Thyroid gland (tissue), 4 donors: ENCODE measurements at regions not wholly inside any gene's neighbourhood (a gene's known extent, or its start where the extent isn't known, plus 50 kb on each side); places are given as distances from the start of the nearest gene placed in this dataset.
"Not testable (repeated sequence)": the region's sequence is repeated elsewhere in the genome, so short reads cannot be mapped to it uniquely, and the experiment has no call there.

ENCODE experiments used
- DNase-seq, 2 donors: peaks; one replicate each; pipeline ENCODE4 v3.0.0-alpha.2; 2019
- H3K27ac ChIP-seq, 3 donors: fragments of 200-600 bp; sonication (generic); 1 replicate in 2 of 3; 2 replicates in 1 of 3; pipeline ENCODE4 v1.5.1; 2016 to 2019; ENCODE audit warnings: mild to moderate bottlenecking in 1 of 3, moderate library complexity in 1 of 3
- H3K27me3 ChIP-seq: fragments of 200-600 bp; sonication (generic); one replicate; pipeline ENCODE4 v1.5.1; 2019
- H3K36me3 ChIP-seq, 2 donors: fragments of 200-600 bp; sonication (generic); one replicate each; pipeline ENCODE4 v1.5.1; 2016 to 2019
- H3K4me1 ChIP-seq, 2 donors: fragments of 200-600 bp; sonication (generic); one replicate each; pipeline ENCODE4 v1.5.1; 2017 to 2019
- H3K4me3 ChIP-seq, 3 donors: fragments of 200-600 bp; sonication (generic); replicated peaks in 1 of 3; 1 replicate in 2 of 3; 2 replicates in 1 of 3; pipeline ENCODE4 v1.5.1; 2016; ENCODE audit warnings: mild to moderate bottlenecking in 1 of 3
- H3K9me3 ChIP-seq: fragments of 200-600 bp; sonication (generic); one replicate; pipeline ENCODE4 v1.5.1; 2017
- POLR2A ChIP-seq, 2 donors: fragments of 450-650 bp; IDR thresholded peaks; one replicate each; pipeline ENCODE4 v1.6.1; 2017; ENCODE audit warnings: antibody characterized with exemption in 2 of 2, mild to moderate bottlenecking in 2 of 2, moderate library complexity in 1 of 2
- WGBS, 2 donors: methylation state at CpG; one replicate each; pipeline ENCODE4 v1.1.5; 2017; 5-methylcytosine and 5-hydroxymethylcytosine counted together
- intact Hi-C: fragments of 100-400 bp; cut with DNase I; formaldehyde crosslinking; loops from one replicate; pipeline ENCODE4 v1.15.1; 2023
- TF ChIP-seq, protein P1 (sequence below), 6 experiments: fragments of 200-600 bp in 3 of 6; fragments of 450-650 bp in 3 of 6; sonication (generic) in 3 of 6; IDR thresholded peaks; one replicate each; pipeline ENCODE4 v1.5.1; 2016 to 2019; ENCODE audit warnings: antibody characterized with exemption in 6 of 6, mild to moderate bottlenecking in 2 of 6, inconsistent platforms in 1 of 6, moderate library complexity in 1 of 6

DNA sequence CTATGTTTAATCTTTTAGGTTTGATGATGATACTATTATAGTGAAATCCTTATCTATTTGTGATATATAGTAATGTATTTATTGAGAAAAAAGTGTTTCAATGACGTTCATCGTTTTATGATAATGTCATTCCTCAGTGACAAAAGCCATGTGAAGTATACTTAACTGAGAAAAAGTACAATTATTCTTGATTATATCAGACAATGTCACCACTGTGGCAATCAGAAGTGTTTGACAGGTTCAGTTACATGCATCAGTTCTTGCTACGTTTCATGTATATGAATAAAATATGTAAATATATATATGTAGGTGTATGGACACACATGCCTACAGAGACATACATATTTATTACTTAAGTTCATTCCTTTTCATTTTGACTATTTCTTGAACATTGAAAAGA lies 341.5 kb upstream of the CDH10 start:
- no peak overlapping the region for H3K4me3 ChIP-seq
- H3K27me3 ChIP-seq: no peaks in the 10 kb centered on the region
- intact Hi-C loops: no loop called here
- no peak for TF ChIP-seq POLR2A (IDR thresholded peaks at IDR 0.05)
- TF ChIP-seq, protein P1, sequence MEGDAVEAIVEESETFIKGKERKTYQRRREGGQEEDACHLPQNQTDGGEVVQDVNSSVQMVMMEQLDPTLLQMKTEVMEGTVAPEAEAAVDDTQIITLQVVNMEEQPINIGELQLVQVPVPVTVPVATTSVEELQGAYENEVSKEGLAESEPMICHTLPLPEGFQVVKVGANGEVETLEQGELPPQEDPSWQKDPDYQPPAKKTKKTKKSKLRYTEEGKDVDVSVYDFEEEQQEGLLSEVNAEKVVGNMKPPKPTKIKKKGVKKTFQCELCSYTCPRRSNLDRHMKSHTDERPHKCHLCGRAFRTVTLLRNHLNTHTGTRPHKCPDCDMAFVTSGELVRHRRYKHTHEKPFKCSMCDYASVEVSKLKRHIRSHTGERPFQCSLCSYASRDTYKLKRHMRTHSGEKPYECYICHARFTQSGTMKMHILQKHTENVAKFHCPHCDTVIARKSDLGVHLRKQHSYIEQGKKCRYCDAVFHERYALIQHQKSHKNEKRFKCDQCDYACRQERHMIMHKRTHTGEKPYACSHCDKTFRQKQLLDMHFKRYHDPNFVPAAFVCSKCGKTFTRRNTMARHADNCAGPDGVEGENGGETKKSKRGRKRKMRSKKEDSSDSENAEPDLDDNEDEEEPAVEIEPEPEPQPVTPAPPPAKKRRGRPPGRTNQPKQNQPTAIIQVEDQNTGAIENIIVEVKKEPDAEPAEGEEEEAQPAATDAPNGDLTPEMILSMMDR (IDR thresholded peaks at IDR 0.05): no peak
- no peaks in the 10 kb centered on the region for H3K9me3 ChIP-seq
- no peak for DNase-seq
- H3K36me3 ChIP-seq: no peaks in the 10 kb centered on the region
- no peaks in the 10 kb centered on the region for H3K4me1 ChIP-seq
- WGBS, 2 donors: 87 to 90% methylated on average over 3 of the region's 3 CpGs
- H3K27ac ChIP-seq: no peak overlapping the region

DNA sequence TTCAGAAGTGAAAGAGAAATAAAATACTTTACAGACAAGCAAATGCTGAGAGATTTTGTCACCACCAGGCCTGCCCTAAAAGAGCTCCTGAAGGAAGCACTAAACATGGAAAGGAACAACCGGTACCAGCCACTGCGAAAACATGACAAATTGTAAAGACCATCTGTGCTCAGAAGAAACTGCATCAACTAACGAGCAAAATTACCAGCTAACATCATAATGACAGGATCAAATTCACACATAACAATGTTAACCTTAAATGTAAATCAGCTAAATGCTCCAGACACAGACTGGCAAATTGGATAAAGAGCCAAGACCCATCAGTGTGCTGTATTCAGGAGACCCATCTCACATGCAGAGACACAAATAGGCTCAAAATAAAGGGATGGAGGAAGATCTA lies 333.8 kb upstream of the CDH10 start:
- H3K4me3 ChIP-seq, H3K9me3 ChIP-seq, intact Hi-C loops, H3K27ac ChIP-seq, H3K36me3 ChIP-seq, H3K27me3 ChIP-seq, DNase-seq, H3K4me1 ChIP-seq: not testable (repeated sequence)
- 88 to 92% methylated on average over 3 of the region's 3 CpGs for WGBS, 2 donors

DNA sequence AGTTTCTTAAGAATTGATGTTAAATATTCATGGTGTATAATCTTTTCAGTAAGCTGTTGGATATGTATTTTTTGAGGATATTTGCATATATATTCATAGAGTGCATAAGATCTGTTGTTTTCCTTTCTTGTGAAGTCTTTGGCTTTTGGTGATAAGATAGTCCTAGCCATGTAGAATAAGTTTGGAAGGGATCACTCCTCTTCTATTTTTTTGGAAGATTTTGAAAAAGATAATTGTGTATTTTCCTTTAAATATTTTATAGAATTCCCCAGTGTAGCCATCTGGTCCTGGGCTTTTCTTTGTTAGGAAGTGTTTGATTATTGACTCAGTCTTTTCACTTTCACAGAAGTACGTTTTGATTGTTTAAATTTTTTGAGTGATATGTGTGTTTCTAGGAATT lies 318.8 kb upstream of the CDH10 start:
- 38 to 56% methylated on average over 1 of the region's 1 CpG for WGBS, 2 donors
- no peak for TF ChIP-seq POLR2A (IDR thresholded peaks at IDR 0.05)
- TF ChIP-seq, protein P1 (IDR thresholded peaks at IDR 0.05): no peak
- DNase-seq: no peak
- Histone ChIP-seq H3K36me3 (no peaks in the 10 kb centered on the region), H3K4me1 (no peaks in the 10 kb centered on the region), H3K27me3 (no peaks in the 10 kb centered on the region), H3K9me3 (no peaks in the 10 kb centered on the region), H3K4me3 (no peak overlapping the region), H3K27ac (no peak overlapping the region)
- intact Hi-C loops: no loop called here

DNA sequence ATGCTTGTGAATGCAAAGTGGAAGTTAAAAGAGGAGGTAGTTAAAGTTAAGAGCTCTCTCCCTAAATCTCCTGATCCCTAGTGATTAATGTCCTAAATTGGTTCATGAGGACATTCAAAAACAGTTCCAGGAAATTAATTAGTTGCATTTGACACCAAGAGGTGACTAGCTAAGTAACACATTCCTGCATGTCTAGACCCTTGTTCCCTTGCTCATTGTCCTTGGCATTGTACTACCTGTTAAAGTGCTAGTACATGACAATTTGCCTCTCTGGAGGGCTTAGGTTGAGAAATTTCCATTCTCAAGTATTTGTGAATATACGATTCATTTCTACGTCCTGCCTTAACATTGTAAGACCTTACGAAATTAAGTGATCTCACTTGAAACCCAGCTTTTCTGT lies 278.6 kb upstream of the CDH10 start:
- Histone ChIP-seq H3K4me1 (no peaks in the 10 kb centered on the region), H3K36me3 (no peaks in the 10 kb centered on the region), H3K27ac (no peak overlapping the region), H3K9me3 (no peaks in the 10 kb centered on the region), H3K27me3 (no peaks in the 10 kb centered on the region), H3K4me3 (no peak overlapping the region)
- no peak for TF ChIP-seq POLR2A (IDR thresholded peaks at IDR 0.05)
- TF ChIP-seq, protein P1 (IDR thresholded peaks at IDR 0.05): no peak
- intact Hi-C loops: no loop called here
- 75 to 82% methylated on average over 3 of the region's 3 CpGs for WGBS, 2 donors
- no peak for DNase-seq

DNA sequence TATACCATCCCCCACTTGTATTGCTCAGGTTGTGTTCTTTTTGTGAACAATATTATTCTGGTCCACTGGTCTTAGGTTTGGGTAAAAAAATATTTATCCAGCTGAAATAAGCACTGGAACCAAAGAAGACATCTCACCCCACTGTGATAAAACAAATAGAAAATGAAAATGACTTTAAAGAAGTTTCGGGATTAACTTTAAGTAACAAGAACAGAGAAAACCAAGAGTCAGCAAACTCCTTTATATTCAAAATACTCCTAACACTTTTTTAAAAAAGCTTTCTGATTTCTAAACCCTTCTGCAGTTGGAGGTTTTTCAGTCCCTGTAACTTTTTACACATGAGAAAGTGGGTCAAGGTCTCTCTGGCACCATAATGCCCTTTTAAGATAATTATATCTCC lies 273.9 kb upstream of the CDH10 start:
- TF ChIP-seq, protein P1 (IDR thresholded peaks at IDR 0.05): no peak
- TF ChIP-seq POLR2A (IDR thresholded peaks at IDR 0.05): no peak
- intact Hi-C loops: no loop called here
- Histone ChIP-seq H3K36me3 (no peaks in the 10 kb centered on the region), H3K4me3 (no peak overlapping the region), H3K27me3 (no peaks in the 10 kb centered on the region), H3K4me1 (no peaks in the 10 kb centered on the region), H3K27ac (no peak overlapping the region), H3K9me3 (no peaks in the 10 kb centered on the region)
- 51 to 53% methylated on average over 1 of the region's 1 CpG for WGBS, 2 donors
- DNase-seq: no peak

DNA sequence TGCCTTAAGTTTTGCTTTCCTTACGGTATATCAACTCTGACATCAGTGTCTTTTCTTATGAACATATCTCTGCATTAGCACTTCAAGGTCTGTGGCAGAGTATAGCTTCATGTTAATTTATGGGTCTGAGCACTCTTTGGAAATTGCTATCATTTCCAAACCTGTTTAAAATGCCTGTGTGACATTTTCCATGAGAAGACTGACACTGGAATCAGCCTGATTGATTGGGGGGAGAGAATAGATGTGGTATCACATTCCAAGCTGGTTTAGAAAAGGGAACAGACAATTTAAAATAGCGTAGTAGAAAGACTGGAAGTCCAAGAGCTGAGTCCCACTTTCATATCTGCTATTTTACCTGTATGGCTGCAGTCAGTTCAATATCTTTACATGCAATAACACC lies 272.1 kb upstream of the CDH10 start:
- 76 to 82% methylated on average over 2 of the region's 2 CpGs for WGBS, 2 donors
- no peaks in the 10 kb centered on the region for H3K36me3 ChIP-seq
- no peaks in the 10 kb centered on the region for H3K27me3 ChIP-seq
- no peak for TF ChIP-seq POLR2A (IDR thresholded peaks at IDR 0.05)
- TF ChIP-seq, protein P1 (IDR thresholded peaks at IDR 0.05): no peak
- H3K27ac ChIP-seq: no peak overlapping the region
- DNase-seq: no peak
- no peaks in the 10 kb centered on the region for H3K9me3 ChIP-seq
- intact Hi-C loops: no loop called here
- no peaks in the 10 kb centered on the region for H3K4me1 ChIP-seq
- H3K4me3 ChIP-seq: no peak overlapping the region
